ENCODE measurements at regions not wholly inside any gene's neighbourhood (a gene's known extent, or its start where the extent isn't known, plus 50 kb on each side); places are given as distances from the start of the nearest gene placed in this dataset.

DNA sequence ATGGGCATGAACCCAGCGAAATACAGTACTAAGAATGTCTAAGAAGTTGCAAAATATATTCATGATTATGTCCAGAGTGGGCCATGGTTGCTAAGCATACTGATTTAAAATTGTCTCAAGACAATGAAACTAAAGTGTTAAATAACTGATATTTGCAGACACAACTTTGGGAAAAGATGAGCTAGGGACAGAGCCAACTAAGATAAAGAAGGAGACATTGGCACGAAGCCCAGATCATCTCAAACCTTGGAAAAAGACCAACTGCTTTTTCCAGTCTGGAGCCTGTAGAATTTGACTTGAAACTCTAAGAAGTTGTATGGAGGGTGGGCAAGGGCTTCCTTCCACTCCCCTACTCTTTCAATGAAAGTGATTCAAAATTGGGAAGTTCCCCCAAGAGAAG is 108.5 kb upstream of the GLRA2 start:
- TF ChIP-seq POLR2AphosphoS5 (IDR thresholded peaks at IDR 0.05) (no peak), POLR2A (IDR thresholded peaks at IDR 0.05) (no peak)
- TF ChIP-seq, protein P1, sequence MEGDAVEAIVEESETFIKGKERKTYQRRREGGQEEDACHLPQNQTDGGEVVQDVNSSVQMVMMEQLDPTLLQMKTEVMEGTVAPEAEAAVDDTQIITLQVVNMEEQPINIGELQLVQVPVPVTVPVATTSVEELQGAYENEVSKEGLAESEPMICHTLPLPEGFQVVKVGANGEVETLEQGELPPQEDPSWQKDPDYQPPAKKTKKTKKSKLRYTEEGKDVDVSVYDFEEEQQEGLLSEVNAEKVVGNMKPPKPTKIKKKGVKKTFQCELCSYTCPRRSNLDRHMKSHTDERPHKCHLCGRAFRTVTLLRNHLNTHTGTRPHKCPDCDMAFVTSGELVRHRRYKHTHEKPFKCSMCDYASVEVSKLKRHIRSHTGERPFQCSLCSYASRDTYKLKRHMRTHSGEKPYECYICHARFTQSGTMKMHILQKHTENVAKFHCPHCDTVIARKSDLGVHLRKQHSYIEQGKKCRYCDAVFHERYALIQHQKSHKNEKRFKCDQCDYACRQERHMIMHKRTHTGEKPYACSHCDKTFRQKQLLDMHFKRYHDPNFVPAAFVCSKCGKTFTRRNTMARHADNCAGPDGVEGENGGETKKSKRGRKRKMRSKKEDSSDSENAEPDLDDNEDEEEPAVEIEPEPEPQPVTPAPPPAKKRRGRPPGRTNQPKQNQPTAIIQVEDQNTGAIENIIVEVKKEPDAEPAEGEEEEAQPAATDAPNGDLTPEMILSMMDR (IDR thresholded peaks at IDR 0.05), result no peak

All from suprapubic skin (tissue), 4 donors.